ENCODE measurements at regions not wholly inside any gene's neighbourhood (a gene's known extent, or its start where the extent isn't known, plus 50 kb on each side); places are given as distances from the start of the nearest gene placed in this dataset.

DNA sequence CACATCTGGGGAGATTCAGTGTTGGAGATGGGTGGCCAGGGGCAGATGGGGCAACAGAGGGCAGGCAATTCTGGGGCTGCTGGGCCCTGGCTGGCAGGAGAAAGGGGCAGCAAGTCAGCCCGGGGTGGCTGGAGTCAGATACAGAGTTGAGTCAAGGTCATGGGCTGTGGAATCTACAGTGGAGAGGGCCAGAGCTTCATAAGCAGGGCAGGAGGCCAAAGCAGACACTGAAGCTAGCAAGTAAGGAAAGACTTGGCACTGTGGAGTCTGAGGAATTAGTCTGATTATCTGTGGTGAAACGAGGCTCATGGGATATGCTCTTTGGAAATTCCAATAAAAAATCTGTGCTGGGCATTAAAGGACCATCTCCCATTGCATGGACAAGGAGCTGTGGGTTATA is 95.5 kb downstream of the TMX1 start:
- Histone ChIP-seq H3K9me3 (ENCODE audit: control insufficient read depth, insufficient read depth, low read length) (no peaks in the 10 kb centered on the region), H3K4me3 (ENCODE audit: low read length) (no peak overlapping the region), H3K27ac (ENCODE audit: low read depth, low read length) (no peak overlapping the region), H4K20me1 (ENCODE audit: control insufficient read depth, insufficient read depth, low read depth, low read length) (no peaks in the 10 kb centered on the region), H3K79me2 (ENCODE audit: control insufficient read depth, low read length) (no peaks in the 10 kb centered on the region), H3K9me2 (replicated peaks; ENCODE audit: control insufficient read depth, low read length) (no peaks in the 10 kb centered on the region), H3K4me2 (ENCODE audit: low read length) (no peak overlapping the region), H3K27me3 (ENCODE audit: control insufficient read depth, low read length) (peaks cover 7% of the 10 kb centered on the region; the same call in 1 of the 2 replicates), H3K4me1 (ENCODE audit: control insufficient read depth, low read length) (no peaks in the 10 kb centered on the region), H3F3A (ENCODE audit: control insufficient read depth, insufficient read depth) (no peaks in the 10 kb centered on the region), H3K36me3 (ENCODE audit: control insufficient read depth, low read length) (no peaks in the 10 kb centered on the region)
- TF ChIP-seq, protein P1, sequence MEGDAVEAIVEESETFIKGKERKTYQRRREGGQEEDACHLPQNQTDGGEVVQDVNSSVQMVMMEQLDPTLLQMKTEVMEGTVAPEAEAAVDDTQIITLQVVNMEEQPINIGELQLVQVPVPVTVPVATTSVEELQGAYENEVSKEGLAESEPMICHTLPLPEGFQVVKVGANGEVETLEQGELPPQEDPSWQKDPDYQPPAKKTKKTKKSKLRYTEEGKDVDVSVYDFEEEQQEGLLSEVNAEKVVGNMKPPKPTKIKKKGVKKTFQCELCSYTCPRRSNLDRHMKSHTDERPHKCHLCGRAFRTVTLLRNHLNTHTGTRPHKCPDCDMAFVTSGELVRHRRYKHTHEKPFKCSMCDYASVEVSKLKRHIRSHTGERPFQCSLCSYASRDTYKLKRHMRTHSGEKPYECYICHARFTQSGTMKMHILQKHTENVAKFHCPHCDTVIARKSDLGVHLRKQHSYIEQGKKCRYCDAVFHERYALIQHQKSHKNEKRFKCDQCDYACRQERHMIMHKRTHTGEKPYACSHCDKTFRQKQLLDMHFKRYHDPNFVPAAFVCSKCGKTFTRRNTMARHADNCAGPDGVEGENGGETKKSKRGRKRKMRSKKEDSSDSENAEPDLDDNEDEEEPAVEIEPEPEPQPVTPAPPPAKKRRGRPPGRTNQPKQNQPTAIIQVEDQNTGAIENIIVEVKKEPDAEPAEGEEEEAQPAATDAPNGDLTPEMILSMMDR (IDR thresholded peaks at IDR 0.05; ENCODE audit: low read depth, low read length, poor library complexity, severe bottlenecking): no peak
- TF ChIP-seq EZH2phosphoT487 (IDR thresholded peaks at IDR 0.05; ENCODE audit: borderline replicate concordance, low read length): no peak

DNA sequence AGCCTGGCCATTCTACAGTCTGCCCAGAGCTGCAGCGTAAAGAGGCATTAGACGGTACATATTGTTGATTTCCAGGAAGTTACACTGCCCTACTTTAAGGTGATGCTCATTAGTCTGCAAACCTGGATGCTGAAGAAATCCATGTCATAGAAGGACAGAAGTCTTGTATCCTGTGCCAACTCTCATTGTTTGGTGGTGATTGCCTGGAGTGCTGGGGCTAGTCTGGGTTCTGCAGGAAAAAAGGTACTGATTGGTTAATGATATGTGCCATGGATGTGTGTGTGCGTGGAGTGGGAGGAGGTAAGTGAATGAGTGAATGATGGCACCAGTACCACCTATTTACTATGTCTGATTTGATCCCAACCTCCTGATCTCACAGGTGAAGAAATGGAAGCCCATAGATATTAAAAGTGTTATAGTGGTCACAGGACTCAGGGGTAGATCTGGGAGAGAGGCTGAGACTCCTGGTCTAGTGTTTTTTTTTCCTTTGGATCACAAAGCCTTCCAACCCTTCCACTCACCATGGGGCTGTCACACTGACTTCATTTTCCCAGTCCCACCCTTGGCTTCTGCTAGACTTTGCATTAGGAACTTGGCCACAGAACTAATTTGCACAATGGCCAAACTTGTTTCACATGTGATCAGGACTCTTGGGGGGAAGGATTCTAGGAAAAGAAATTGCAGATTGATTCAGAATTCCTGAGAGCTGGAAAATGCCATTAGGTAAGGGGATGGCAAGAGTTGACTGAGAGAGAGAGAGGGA is 96.1 kb downstream of the TMX1 start:
- Histone ChIP-seq H4K20me1 (ENCODE audit: control insufficient read depth, insufficient read depth, low read depth, low read length) (no peaks in the 10 kb centered on the region), H3K9me3 (ENCODE audit: control insufficient read depth, insufficient read depth, low read length) (no peaks in the 10 kb centered on the region), H3K27me3 (ENCODE audit: control insufficient read depth, low read length) (peaks cover 6% of the 10 kb centered on the region; the same call in 1 of the 2 replicates)

DNA sequence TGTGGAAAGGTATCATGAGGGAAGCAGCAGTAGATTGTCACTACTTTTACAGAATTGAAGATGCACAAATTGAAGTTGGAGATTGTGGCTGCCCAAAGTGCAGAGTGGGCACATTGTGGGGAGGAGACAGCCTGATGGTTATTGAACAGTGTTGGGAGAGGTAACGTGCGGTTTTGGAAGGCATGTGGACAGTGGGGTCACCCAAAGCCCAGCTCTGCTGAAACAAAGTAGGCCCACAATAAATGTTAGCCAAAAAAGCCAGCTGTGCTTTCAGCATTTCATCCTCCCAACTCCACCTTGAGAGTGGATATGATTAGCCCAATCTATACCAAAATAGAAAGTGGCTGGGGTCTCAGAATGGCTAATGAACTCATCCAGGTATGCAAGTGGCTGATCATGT is 96.7 kb downstream of the TMX1 start:
- no peaks in the 10 kb centered on the region for H3F3A ChIP-seq (ENCODE audit: control insufficient read depth, insufficient read depth)
- no peaks in the 10 kb centered on the region for H3K9me2 ChIP-seq (replicated peaks; ENCODE audit: control insufficient read depth, low read length)
- peaks cover 3% of the 10 kb centered on the region; the same call in 1 of the 2 replicates for H3K27me3 ChIP-seq (ENCODE audit: control insufficient read depth, low read length)
- no peak overlapping the region for H3K4me2 ChIP-seq (ENCODE audit: low read length)
- no peaks in the 10 kb centered on the region for H4K20me1 ChIP-seq (ENCODE audit: control insufficient read depth, insufficient read depth, low read depth, low read length)
- TF ChIP-seq, protein P1 (IDR thresholded peaks at IDR 0.05; ENCODE audit: low read depth, low read length, poor library complexity, severe bottlenecking): no peak
- TF ChIP-seq EZH2phosphoT487 (IDR thresholded peaks at IDR 0.05; ENCODE audit: borderline replicate concordance, low read length): no peak
- H3K36me3 ChIP-seq (ENCODE audit: control insufficient read depth, low read length): no peaks in the 10 kb centered on the region
- no peaks in the 10 kb centered on the region for H3K79me2 ChIP-seq (ENCODE audit: control insufficient read depth, low read length)
- no peak overlapping the region for H3K4me3 ChIP-seq (ENCODE audit: low read length)
- H3K9me3 ChIP-seq (ENCODE audit: control insufficient read depth, insufficient read depth, low read length): no peaks in the 10 kb centered on the region
- no peaks in the 10 kb centered on the region for H3K4me1 ChIP-seq (ENCODE audit: control insufficient read depth, low read length)
- no peak overlapping the region for H3K27ac ChIP-seq (ENCODE audit: low read depth, low read length)

More for the DNA sequence above, 96.1 kb downstream of the TMX1 start:
- Histone ChIP-seq H3K79me2 (ENCODE audit: control insufficient read depth, low read length) (no peaks in the 10 kb centered on the region), H3K36me3 (ENCODE audit: control insufficient read depth, low read length) (no peaks in the 10 kb centered on the region), H3K4me2 (ENCODE audit: low read length) (no peak overlapping the region), H3K9me2 (replicated peaks; ENCODE audit: control insufficient read depth, low read length) (no peaks in the 10 kb centered on the region), H3K4me1 (ENCODE audit: control insufficient read depth, low read length) (no peaks in the 10 kb centered on the region), H3F3A (ENCODE audit: control insufficient read depth, insufficient read depth) (no peaks in the 10 kb centered on the region), H3K27ac (ENCODE audit: low read depth, low read length) (no peak overlapping the region), H3K4me3 (ENCODE audit: low read length) (no peak overlapping the region)
- TF ChIP-seq EZH2phosphoT487 (IDR thresholded peaks at IDR 0.05; ENCODE audit: borderline replicate concordance, low read length): no peak
- TF ChIP-seq, protein P1 (IDR thresholded peaks at IDR 0.05; ENCODE audit: low read depth, low read length, poor library complexity, severe bottlenecking): no peak

All from DOHH2 (cell line).